OCI-M2 (cell line): ENCODE measurements at regions not wholly inside any gene's neighbourhood (a gene's known extent, or its start where the extent isn't known, plus 50 kb on each side); places are given as distances from the start of the nearest gene placed in this dataset.

Experiments used
- DNase-seq: peaks from one replicate; lab custom pipeline; 2025; ENCODE audit not compliant: unreplicated experiment; lab: John Stamatoyannopoulos, UW

- DNase-seq: no peak
Observed at GRCh38 chr5:42898760-42899159, 87.1 kb upstream of the SELENOP start.

- no peak for DNase-seq
Observed at GRCh38 chr5:42896523-42896922, 84.8 kb upstream of the SELENOP start.

- DNase-seq: no peak
Observed at GRCh38 chr5:42894057-42894456, 82.4 kb upstream of the SELENOP start.

GRCh38 chr5:42889311-42889933 lies 77.7 kb upstream of the SELENOP start:
- peak; percentile 54 for DNase-seq

GRCh38 chr5:42888771-42889170 lies 77.1 kb upstream of the SELENOP start:
- no peak for DNase-seq

GRCh38 chr5:42887575-42887974 lies 75.9 kb upstream of the SELENOP start:
- no peak for DNase-seq

GRCh38 chr5:42887097-42887496 lies 75.4 kb upstream of the SELENOP start:
- no peak for DNase-seq

GRCh38 chr5:42886635-42887034 lies 74.9 kb upstream of the SELENOP start:
- DNase-seq: no peak

- no peak for DNase-seq
Observed at GRCh38 chr5:42884326-42884725, 72.6 kb upstream of the SELENOP start.

GRCh38 chr5:42881416-42882117 lies 69.9 kb upstream of the SELENOP start:
- no peak for DNase-seq

- no peak for DNase-seq
Observed at GRCh38 chr5:42880496-42881150, 68.9 kb upstream of the SELENOP start.

- DNase-seq: no peak
Observed at GRCh38 chr5:42879291-42879690, 67.6 kb upstream of the SELENOP start.

GRCh38 chr5:42878550-42878949 lies 66.9 kb upstream of the SELENOP start:
- DNase-seq: no peak

- no peak for DNase-seq
Observed at GRCh38 chr5:42878041-42878440, 66.3 kb upstream of the SELENOP start.

- DNase-seq: no peak
Observed at GRCh38 chr5:42877431-42877830, 65.7 kb upstream of the SELENOP start.

- peak; percentile 4 for DNase-seq
Observed at GRCh38 chr5:42876375-42876844, 64.7 kb upstream of the SELENOP start.

- no peak for DNase-seq
Observed at GRCh38 chr5:42875785-42876374, 64.2 kb upstream of the SELENOP start.

GRCh38 chr5:42875211-42875610 lies 63.5 kb upstream of the SELENOP start:
- no peak for DNase-seq

GRCh38 chr5:42874621-42875198 lies 63.0 kb upstream of the SELENOP start:
- no peak for DNase-seq

GRCh38 chr5:42872865-42873264 lies 61.2 kb upstream of the SELENOP start:
- peak; percentile 16 for DNase-seq

- DNase-seq: no peak
Observed at GRCh38 chr5:42870882-42871418, 59.3 kb upstream of the SELENOP start.
